Activated T-cell treated with anti-CD3 and anti-CD28 coated beads for 4 hours (primary cell): ENCODE measurements at regions not wholly inside any gene's neighbourhood (a gene's known extent, or its start where the extent isn't known, plus 50 kb on each side); places are given as distances from the start of the nearest gene placed in this dataset.
"Not testable (repeated sequence)": the region's sequence is repeated elsewhere in the genome, so short reads cannot be mapped to it uniquely, and the experiment has no call there.

Experiments used
- DNase-seq: peaks from one replicate; pipeline ENCODE4 v3.0.0-alpha.2; 2020

- no peak for DNase-seq
Observed at GRCh38 chr2:224104668-224105386, 65.7 kb upstream of the SERPINE2 start.

DNA sequence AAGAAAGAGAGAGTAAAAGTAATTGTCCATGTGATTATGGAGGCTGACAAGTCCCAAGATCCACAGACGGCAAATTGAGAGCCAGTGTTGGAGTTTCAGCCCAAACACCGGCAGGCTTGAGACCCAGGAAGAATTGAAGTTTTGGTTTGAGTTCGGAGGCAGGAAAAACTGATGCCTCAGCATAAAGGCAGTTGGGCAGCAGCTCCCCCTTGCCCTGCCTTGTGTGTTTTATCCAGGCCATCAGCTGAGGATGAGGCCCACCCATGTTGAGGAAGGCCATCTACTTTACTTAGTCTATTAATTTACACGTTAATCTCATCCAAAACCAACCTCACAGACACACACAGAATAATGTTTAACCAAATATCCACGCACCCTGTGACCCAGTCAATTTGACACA is 64.6 kb upstream of the SERPINE2 start:
- DNase-seq, result no peak

- no peak for DNase-seq
Observed at GRCh38 chr2:224102991-224103390, 63.9 kb upstream of the SERPINE2 start.

- DNase-seq, result no peak
Observed at GRCh38 chr2:224101820-224102630, 62.9 kb upstream of the SERPINE2 start.

DNA sequence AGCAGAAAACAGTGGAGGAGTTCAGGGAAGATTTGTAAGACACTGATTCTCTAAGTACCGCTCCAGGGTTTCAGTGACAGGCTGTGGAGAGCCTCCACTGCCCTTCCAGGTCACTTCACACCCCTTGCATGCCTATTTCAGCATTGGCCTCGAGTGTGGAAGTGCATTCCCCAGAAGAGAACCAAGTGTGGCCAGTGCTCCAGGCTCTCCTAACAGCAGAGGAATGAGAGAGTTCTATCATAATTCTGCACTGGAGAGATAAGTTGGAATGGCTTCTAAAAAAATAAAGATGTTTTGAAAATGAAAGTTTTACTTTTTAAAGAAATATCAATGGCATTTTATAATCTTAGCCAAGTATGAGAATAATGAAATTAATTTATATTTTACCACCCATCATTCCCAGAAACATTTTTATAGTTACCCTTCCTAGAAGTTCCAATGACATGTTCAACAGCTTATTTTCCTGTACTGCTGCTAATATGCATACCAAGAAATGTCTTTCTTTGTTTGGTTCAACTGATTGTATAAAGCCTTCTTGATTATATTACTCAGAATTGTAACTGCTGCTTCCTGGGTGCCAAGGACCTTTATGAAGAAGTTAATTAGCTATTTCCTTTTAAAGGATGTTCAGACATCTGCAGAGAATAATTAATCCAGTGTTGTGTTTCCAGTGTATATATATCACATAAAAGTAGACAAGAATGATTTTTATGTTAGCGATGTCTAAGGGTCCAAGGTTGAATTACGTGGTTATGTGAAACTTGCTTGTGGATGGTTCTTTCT is 61.0 kb upstream of the SERPINE2 start:
- DNase-seq, result no peak

DNA sequence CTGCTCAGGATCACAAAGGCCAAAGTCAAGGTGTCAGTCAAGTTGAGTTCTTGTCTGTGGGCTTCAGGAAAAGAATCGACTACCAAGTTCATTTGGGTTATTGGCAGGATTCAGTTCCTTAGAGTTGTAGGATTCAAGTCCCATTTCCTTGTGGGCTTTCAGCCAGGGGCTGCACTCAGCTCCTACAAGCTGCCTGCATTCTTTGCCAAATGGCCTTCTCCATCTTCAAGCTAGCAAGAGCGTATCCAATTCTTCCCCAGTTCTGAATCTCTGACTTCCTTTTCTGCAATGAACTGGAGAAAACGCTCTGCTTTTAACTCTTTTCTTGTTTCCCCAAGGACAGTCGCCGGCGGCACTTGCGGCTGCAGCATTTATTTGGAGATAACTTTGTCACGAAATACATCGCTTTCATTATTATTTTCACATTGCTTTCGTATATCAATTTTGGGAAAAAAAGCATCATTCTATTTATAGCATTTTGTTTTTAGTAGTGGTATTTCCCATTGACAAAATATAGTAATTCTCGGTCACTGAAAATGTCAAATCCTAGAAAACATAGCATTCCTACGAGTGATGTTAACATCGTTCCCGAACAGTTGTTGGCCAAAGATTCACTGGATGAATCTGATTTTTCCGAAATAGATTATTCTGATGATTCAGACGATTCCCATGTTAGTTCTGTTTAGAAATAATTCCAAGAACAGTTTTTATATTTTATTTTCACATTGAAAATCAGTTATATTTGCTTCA is 59.6 kb upstream of the SERPINE2 start:
- DNase-seq, result no peak

- no peak for DNase-seq
Observed at GRCh38 chr2:224094413-224094812, 55.3 kb upstream of the SERPINE2 start.

- DNase-seq, result not testable (repeated sequence)
Observed at GRCh38 chr2:224091671-224092070, 52.6 kb upstream of the SERPINE2 start.

DNA sequence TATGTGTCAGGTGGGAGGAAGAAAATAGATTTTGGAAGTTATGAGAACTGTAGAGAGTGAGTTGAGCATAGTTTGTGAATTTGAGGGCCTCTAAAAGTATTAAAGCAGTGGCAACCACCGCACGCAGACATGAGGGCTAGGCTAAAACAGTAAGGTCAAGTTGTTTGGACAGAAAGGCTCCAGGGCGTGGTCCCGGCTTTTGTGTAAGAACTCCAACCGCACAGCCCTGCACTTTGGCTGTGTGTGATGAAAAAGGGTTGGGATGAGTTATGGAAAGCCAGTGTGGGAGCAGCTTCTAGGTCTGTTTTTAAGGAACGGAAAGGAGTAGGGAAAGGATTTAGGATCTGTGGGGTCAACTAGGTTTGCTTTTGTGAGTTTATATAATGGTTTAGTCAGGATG is 50.5 kb upstream of the SERPINE2 start:
- DNase-seq, result not testable (repeated sequence)
